Right ventricle myocardium inferior (tissue), 1 donor: ENCODE measurements at regions not wholly inside any gene's neighbourhood (a gene's known extent, or its start where the extent isn't known, plus 50 kb on each side); places are given as distances from the start of the nearest gene placed in this dataset.

Source experiments
- ATAC-seq: fragments of 200-7000 bp; cut with Tn5 transposase; one replicate; pipeline ENCODE4 v1.9.1; 2020; ENCODE audit warnings: mild to moderate bottlenecking, moderate library complexity
- DNase-seq: peaks from one replicate; pipeline ENCODE4 v3.0.0; 2021; ENCODE audit errors: missing footprints
- intact Hi-C: fragments of 100-400 bp; cut with DNase I; formaldehyde crosslinking; loops from one replicate; pipeline ENCODE4 v1.11.0; 2022
- donor health status: DM: no; HTN: yes; CAD: no; lungs with severe emphysema.

DNA sequence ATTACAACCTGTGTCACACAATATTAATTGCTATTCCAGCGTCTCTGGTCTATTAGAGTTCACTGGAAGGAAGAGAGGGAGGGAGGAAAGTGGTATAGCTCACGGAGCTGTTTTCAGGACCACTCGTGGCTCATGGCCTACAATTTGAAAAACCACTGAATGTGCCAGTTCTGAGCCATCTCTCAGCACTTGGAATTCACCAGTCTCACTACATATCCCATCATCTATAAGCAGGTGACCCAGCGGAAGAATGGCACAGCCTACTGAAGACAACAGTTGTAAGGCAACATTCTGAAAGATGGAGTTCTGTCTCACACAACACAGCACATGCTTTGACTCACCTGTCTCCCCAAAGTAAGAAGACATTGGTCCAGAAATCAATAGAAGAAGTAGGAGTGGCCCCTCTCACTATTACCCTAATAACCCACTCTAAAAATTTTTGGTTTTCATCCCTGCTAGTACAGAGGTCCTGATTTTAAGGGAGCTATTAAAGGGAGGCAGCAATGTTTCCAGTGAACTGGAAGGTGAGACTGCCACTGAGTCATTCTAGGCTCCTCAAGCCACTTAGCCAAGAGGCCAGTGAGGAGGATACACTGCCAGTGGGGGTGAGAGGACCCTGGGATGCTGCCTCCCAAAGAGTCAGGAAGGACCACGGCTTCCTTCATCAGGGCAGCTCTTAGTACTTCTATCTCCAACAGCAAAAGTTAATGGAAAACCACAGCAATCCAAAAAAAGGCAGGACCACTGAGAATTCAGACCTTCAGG lies 50.0 kb upstream of the DOCK9 start:
- no peak for DNase-seq
- intact Hi-C loops = loop anchor here (5.0 kb wide), 1 partner anchor 46 kb away; no protein-coding TSS in a partner anchor
- ATAC-seq = no peak

DNA sequence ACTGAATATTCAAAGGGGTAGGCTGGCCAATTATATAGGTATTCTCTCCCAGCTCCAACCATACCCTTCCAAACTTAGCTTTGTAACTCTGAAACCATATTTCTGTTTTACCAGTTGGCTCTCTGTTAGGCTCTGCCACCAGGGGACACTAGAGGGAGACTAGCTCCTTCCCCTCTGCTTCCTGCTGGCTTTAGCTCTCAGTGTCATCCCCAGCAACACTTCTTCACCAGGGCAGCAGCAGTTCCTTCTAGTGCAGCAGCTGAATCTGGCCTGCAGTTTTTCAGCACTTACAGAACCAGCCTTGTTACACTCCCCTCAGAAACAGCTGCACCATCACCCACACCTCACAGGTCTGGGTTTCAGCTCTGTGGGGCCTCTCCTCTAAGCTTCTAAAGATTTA lies 51.0 kb upstream of the DOCK9 start:
- no peak for ATAC-seq
- intact Hi-C loops = loop anchor here (5.0 kb wide), 1 partner anchor 47 kb away; no protein-coding TSS in a partner anchor
- no peak for DNase-seq

GRCh38 chr13:99029576-99029975 lies 51.7 kb upstream of the DOCK9 start:
- DNase-seq (no peak), ATAC-seq (no peak)
- intact Hi-C loops = loop anchor here (5.0 kb wide), 1 partner anchor 47 kb away; no protein-coding TSS in a partner anchor

DNA sequence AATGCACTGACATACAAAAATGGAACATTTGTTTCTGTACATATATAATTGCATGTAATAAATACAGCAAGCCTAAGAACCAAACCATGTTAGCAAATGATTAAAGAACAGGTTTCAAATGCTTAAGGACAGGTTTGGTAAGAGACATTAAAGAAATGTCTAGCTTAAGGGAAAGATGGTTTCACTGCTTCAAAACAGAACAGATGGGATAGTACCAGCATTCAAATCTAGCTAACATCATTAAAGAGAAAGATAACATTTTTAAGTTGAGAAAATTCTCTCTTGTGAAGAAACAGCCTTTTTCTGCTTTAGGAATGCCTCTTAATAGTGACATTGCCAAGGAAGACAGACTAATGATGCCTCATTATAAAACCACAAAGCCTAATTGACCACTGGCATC lies 52.5 kb upstream of the DOCK9 start:
- ATAC-seq = no peak
- DNase-seq = no peak
- intact Hi-C loops = loop anchor here (5.0 kb wide), 2 partner anchors 148 to 188 kb away; no protein-coding TSS in a partner anchor

DNA sequence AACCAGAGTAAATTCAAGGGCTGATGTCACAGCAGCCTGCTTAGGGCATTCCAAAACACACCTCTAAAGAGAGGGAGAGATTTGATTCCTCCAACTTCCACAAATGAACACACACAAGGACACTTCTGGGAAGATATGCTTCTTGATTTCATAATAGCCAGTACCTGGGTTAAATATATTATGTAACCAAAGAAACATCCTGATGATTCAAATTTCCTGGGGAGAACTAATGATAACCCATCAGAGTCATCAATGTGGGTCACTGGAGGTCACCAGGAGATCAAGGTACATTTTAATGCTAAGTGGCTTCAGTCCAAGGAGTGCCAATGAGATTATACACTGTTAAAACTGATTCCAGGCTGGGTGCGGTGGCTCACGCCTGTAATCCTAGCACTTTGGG lies 54.0 kb upstream of the DOCK9 start:
- DNase-seq (no peak), ATAC-seq (no peak)
- intact Hi-C loops = loop anchor here (2.0 to 5.0 kb wide), 3 partner anchors 59 to 190 kb away; no protein-coding TSS in a partner anchor

GRCh38 chr13:99033814-99034213 lies 56.0 kb upstream of the DOCK9 start:
- ATAC-seq (peak; percentile 72), DNase-seq (no peak)
- intact Hi-C loops = loop anchor here (2.0 to 5.0 kb wide), 3 partner anchors 61 to 192 kb away; no protein-coding TSS in a partner anchor

DNA sequence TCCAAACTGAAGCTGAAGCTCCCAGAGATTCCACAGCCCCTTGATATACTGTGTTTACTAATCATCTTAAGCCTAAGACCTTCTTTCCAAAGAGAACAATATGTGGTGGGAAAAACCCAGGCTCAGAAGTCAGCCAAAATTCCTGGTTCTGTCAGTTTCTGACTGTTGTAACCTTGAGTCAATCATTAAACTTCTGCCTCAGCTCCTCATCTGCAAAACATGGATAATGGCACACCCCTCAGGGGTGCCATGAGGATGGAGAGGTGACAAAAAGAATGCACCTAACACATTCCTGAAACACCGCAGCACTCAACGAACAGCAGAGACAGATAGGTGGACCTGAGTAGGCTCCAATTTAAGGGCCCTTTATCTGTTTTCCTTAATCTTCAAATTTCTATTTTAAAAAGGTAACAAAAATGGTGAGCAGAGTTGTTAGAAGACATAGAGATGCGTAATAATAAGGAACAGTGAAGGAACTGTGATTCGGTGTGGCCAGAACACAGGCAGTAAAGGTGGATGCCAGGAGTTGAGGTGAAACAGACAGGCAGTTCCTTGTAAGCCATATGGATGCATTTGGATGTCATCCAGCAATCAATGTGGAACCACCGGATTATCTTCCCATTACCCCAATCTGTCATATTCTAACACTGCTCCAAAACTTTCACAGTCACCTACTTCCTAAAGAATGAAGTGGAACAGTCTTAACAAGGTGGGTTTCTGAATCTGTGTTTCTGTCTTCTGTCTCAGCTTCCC lies 56.6 kb upstream of the DOCK9 start:
- intact Hi-C loops = loop anchor here (5.0 kb wide), 2 partner anchors 152 to 192 kb away; no protein-coding TSS in a partner anchor
- no peak for DNase-seq
- ATAC-seq = no peak

- intact Hi-C loops = no loop called here
- ATAC-seq = no peak
- DNase-seq = no peak
Observed at GRCh38 chr13:99035715-99036114, 57.9 kb upstream of the DOCK9 start.

DNA sequence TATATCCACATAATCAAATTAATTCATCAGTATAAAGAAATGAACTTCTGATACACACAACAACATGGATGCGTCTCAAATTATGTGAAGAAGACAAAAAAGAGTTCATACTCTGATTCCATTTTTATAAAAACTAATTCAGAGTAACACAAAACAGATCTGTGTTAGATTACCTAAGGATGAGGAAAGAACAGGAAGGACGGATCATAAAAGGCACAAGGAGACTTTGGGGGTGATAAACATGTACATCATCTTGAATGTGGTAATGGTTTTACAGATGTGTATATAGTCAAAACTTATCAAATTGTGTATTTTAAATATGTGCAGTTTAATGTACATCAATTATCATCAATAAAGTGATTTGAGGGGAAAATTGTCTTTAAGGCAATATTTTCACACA lies 59.9 kb upstream of the DOCK9 start:
- intact Hi-C loops = no loop called here
- no peak for DNase-seq
- ATAC-seq = no peak

- DNase-seq (no peak), ATAC-seq (no peak)
- intact Hi-C loops = no loop called here
Observed at GRCh38 chr13:99039718-99040280, 61.9 kb upstream of the DOCK9 start.

DNA sequence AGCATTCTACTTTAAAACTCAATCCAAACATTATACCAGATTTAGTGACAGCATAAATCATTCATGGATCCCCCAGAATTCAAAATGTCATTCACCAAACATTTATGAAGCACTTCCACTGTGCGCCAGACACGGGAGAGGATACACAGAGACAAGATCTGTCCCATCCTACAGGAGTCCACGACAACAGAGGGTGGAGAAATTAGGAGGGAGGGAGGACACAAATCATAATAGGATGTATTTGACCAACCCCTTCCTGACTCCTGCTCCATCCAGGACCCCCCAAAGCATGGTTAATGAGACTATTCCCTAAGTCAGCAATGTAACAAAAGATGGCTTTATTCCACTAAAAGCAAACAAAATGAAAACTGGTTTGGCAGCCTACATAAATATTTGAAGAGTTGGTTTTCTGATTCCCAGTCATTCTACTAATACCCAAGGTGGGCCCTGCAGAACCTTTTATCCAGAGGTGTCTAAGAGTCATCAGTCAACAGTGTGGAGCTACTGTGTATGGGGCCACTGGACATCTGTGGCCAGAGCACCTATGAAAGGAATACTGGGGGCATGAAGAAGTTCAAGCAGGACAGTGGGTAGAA lies 62.8 kb upstream of the DOCK9 start:
- ATAC-seq = no peak
- DNase-seq = no peak
- intact Hi-C loops = no loop called here

DNA sequence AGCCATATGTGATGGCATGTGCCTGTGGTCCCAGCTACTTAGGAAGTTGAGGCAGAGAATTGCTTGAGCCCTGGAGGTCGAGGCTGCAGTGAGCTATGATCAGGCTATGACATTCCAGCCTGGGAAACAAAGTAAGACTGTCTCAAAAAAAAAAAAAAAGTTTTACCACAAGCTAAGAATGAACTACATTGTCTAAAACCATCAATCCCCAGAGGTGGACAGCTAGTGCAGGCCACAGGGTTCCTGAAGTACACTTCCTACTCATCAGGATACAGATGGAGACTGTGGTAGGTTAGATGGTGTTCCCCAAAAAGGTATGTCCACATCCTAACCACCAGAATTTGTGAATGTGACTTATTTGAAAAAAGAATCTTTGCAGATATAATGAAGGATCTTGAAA lies 63.5 kb upstream of the DOCK9 start:
- no peak for DNase-seq
- no peak for ATAC-seq
- intact Hi-C loops = no loop called here

DNA sequence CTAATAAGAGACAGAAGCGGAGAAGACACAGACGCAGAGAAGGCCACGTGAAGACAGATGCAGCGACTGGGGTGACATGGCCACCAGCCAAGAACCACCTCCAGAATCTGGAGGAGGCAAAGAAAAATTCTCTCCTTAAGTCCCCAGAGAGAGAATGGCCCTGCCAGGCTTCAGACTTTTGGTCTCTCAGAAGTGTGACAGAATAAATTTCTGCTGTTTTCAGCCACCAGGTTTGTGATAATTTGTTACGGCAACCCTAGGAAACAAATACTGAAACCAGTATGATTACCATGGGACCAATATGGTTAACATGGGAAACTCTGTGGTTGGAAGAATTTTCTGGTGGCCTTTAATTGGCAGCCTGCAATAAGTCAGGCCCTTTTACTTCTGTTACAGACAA lies 63.9 kb upstream of the DOCK9 start:
- ATAC-seq (no peak), DNase-seq (no peak)
- intact Hi-C loops = no loop called here

DNA sequence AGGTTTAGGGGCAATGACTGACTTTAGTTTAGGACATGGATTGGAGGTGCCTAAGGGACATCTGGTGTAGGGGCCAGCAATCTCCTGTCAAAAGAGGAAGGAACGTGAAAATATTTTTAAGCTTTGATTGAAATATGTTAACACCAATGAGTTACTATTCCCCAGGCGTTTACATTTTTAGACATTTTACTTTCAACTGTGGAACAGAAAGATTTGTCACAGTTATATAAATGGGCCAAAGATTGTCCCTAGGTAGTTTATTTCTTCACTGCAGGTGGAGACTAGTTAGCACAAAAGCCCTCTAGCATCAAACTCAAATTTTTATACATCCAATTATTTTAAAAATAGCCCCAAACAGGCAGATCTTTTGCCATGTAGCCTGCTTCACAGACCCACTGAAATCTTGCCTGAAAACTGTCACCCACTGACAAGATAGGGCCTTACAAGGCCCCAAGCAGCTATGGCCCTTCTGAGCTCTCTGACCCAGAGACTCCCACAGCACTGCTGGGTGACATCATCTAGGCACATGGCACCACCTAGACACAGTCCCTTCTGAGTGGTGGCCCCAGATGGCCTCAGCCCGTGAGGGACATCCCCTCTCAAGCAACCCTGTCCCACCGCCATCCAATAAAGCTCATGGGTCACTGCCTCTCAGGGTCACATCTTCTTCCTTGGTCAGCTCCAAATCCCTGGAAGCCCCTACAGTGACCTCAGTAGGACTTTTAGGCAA lies 64.8 kb upstream of the DOCK9 start:
- ATAC-seq (no peak), DNase-seq (no peak)
- intact Hi-C loops = no loop called here

GRCh38 chr13:99043831-99044231 lies 66.0 kb upstream of the DOCK9 start:
- ATAC-seq = no peak
- intact Hi-C loops = no loop called here
- DNase-seq = no peak

- intact Hi-C loops = no loop called here
- DNase-seq = no peak
- no peak for ATAC-seq
Observed at GRCh38 chr13:99044764-99045163, 66.9 kb upstream of the DOCK9 start.

DNA sequence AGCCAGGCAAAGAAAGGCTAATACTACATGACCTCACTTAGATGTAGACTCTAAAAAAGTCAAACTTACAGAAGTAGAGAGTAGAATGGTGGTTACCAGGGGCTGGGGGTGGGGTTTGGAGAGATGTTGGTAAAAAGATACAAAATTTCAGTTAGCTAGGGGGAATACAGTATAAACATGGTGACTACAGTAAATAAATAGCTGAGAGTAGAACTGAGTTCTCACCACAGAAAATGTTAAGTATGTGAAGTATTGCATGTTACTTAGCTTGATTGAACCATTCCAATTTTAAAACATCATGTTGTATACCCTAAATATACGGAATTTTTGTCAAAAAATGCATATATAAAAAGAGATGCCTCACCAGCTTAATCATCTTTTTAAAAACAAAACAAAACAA lies 67.5 kb upstream of the DOCK9 start:
- ATAC-seq (no peak), DNase-seq (no peak)
- intact Hi-C loops = no loop called here

GRCh38 chr13:99046851-99047250 lies 69.0 kb upstream of the DOCK9 start:
- intact Hi-C loops = no loop called here
- ATAC-seq (peak; percentile 14), DNase-seq (no peak)
